ENCODE measurements at regions not wholly inside any gene's neighbourhood (a gene's known extent, or its start where the extent isn't known, plus 50 kb on each side); places are given as distances from the start of the nearest gene placed in this dataset.

- peaks cover 3% of the 10 kb centered on the region for H3K27me3 Mint-ChIP-seq (ENCODE audit: low read depth, poor library complexity)
- peak overlapping the region; percentile 11 for H3K27ac Mint-ChIP-seq
- H3K4me3 Mint-ChIP-seq: no peak overlapping the region
- no peak for TF ChIP-seq CTCF (IDR thresholded peaks at IDR 0.05)
- H3K9me3 Mint-ChIP-seq: peaks cover 21% of the 10 kb centered on the region
- no peak for DNase-seq
- peaks cover 28% of the 10 kb centered on the region for H3K4me1 Mint-ChIP-seq
- H3K36me3 Mint-ChIP-seq (ENCODE audit: low read depth): peaks cover 17% of the 10 kb centered on the region
Measured at GRCh38 chr2:171216631-171217030, 55.9 kb upstream of the TLK1 start.

GRCh38 chr2:171214093-171214492 lies 53.4 kb upstream of the TLK1 start:
- no peak overlapping the region for H3K27ac Mint-ChIP-seq
- peaks cover 14% of the 10 kb centered on the region for H3K36me3 Mint-ChIP-seq (ENCODE audit: low read depth)
- no peaks in the 10 kb centered on the region for H3K27me3 Mint-ChIP-seq (ENCODE audit: low read depth, poor library complexity)
- DNase-seq: no peak
- H3K4me1 Mint-ChIP-seq: peaks cover 28% of the 10 kb centered on the region
- peaks cover 18% of the 10 kb centered on the region for H3K9me3 Mint-ChIP-seq
- TF ChIP-seq CTCF (IDR thresholded peaks at IDR 0.05): no peak
- H3K4me3 Mint-ChIP-seq: no peak overlapping the region

GRCh38 chr2:171210864-171211431 lies 50.3 kb upstream of the TLK1 start:
- H3K4me3 Mint-ChIP-seq: no peak overlapping the region
- no peak overlapping the region for H3K27ac Mint-ChIP-seq
- no peak for DNase-seq
- peaks cover 14% of the 10 kb centered on the region for H3K4me1 Mint-ChIP-seq
- peaks cover 3% of the 10 kb centered on the region for H3K27me3 Mint-ChIP-seq (ENCODE audit: low read depth, poor library complexity)
- H3K9me3 Mint-ChIP-seq: peaks cover 5% of the 10 kb centered on the region
- H3K36me3 Mint-ChIP-seq (ENCODE audit: low read depth): no peaks in the 10 kb centered on the region
- TF ChIP-seq CTCF (IDR thresholded peaks at IDR 0.05): no peak
